ENCODE measurements at regions not wholly inside any gene's neighbourhood (a gene's known extent, or its start where the extent isn't known, plus 50 kb on each side); places are given as distances from the start of the nearest gene placed in this dataset.

DNA sequence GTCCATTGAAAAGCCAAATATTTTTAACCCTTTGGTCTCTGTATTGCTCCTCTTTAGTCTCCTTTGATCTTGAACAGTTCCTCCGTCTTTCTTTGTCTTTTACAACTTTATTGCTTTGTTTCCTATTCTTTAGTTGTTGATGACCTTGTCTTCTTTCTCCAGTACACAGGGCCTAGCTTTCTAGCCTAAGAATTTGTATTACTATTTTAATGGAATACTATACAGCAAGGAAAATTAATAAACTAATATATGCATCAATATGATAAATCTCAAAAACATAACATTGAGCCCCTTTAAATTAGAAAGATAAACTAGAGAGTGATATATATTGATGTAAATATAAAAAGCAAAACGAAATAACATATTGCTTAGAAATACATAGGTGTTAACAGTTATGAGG is 88.7 kb downstream of the NR1D2 start:
- no peak overlapping the region for H3K27ac ChIP-seq
- no peak for DNase-seq (ENCODE audit: low spot score in 2 of 2)
- no peaks in the 10 kb centered on the region for H3K27me3 ChIP-seq
- WGBS = 98% methylated on average over 2 of the region's 2 CpGs
- no peaks in the 10 kb centered on the region for H3K4me1 ChIP-seq
- TF ChIP-seq POLR2A (IDR thresholded peaks at IDR 0.05) = no peak
- TF ChIP-seq, protein P1, sequence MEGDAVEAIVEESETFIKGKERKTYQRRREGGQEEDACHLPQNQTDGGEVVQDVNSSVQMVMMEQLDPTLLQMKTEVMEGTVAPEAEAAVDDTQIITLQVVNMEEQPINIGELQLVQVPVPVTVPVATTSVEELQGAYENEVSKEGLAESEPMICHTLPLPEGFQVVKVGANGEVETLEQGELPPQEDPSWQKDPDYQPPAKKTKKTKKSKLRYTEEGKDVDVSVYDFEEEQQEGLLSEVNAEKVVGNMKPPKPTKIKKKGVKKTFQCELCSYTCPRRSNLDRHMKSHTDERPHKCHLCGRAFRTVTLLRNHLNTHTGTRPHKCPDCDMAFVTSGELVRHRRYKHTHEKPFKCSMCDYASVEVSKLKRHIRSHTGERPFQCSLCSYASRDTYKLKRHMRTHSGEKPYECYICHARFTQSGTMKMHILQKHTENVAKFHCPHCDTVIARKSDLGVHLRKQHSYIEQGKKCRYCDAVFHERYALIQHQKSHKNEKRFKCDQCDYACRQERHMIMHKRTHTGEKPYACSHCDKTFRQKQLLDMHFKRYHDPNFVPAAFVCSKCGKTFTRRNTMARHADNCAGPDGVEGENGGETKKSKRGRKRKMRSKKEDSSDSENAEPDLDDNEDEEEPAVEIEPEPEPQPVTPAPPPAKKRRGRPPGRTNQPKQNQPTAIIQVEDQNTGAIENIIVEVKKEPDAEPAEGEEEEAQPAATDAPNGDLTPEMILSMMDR (IDR thresholded peaks at IDR 0.05) = no peak
- H3K9me3 ChIP-seq = no peaks in the 10 kb centered on the region
- no peaks in the 10 kb centered on the region for H3K36me3 ChIP-seq
- no peak overlapping the region for H3K4me3 ChIP-seq

DNA sequence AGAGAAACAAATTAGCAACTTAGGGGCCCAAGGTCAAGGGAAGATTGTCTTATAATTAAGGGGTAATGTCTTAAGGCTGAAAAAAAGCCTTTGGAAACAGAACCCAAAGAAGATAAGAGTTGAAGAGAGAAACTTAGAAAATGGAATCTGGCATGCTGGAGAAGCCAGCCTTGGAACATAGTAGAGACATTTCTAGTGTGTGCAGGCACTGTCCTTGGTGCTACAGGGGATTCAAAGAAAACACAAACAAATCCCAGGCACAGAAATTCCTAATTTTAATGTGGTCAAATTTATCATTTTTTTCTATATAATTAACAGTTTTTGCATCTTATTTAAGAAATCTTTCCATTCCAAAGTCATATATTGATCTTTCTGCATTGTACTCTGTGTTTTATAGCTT is 89.4 kb downstream of the NR1D2 start:
- no peak for TF ChIP-seq POLR2AphosphoS5 (IDR thresholded peaks at IDR 0.05)
- no peak for TF ChIP-seq EP300 (IDR thresholded peaks at IDR 0.05)
- Histone ChIP-seq H3K4me1 (no peaks in the 10 kb centered on the region), H3K4me3 (no peak overlapping the region), H3K27ac (no peak overlapping the region), H3K9me3 (no peaks in the 10 kb centered on the region), H3K36me3 (no peaks in the 10 kb centered on the region), H3K27me3 (no peaks in the 10 kb centered on the region)
- no peak for DNase-seq (ENCODE audit: low spot score in 2 of 2)

DNA sequence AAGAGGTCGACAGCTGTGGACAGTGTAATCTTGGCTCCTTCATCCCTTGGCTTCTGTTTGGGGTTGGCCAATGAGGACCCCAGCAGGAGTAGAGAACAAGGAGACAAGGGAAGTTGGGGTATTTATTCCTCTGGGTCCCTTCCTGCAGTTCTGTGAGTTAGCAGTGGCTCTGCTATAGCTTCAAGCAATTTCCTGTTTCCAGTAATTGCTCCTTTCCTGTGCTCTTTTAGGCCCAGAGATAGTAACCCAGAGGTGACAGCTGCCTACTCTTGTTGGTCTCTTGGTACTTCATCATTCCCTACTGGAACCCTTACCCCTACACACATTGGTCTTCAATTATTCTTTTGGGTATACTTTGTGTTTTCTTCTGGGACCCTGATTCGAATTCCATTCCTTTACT is 92.9 kb downstream of the NR1D2 start:
- Histone ChIP-seq H3K4me1 (peaks cover 14% of the 10 kb centered on the region), H3K9me3 (no peaks in the 10 kb centered on the region), H3K36me3 (no peaks in the 10 kb centered on the region), H3K4me3 (no peak overlapping the region), H3K27me3 (no peaks in the 10 kb centered on the region), H3K27ac (no peak overlapping the region)
- DNase-seq (ENCODE audit: low spot score in 2 of 2) = no peak
- no peak for TF ChIP-seq POLR2A (IDR thresholded peaks at IDR 0.05)
- TF ChIP-seq EP300 (IDR thresholded peaks at IDR 0.05) = no peak
- TF ChIP-seq, protein P1 (IDR thresholded peaks at IDR 0.05) = no peak
- no peak for TF ChIP-seq POLR2AphosphoS5 (IDR thresholded peaks at IDR 0.05)
- 94% methylated on average over 2 of the region's 2 CpGs for WGBS

DNA sequence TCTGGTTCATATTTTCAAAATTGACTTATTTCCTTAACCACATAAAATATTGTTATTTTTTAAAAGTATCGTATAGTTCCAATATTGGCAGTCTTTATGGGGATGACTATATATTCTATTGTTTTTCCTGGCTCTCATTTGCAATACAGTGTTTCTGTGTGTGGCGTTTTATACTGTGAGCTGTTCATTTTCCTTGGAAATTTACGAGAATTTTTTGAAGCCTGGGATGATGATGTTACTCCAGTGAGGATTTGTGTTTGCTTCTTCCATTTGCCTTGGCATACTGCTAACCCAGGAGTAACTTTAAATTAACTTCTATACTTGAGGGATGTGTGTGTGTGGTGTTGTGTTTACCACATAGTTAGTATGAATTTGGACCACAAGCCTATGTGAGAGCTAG is 95.2 kb downstream of the NR1D2 start:
- H3K4me3 ChIP-seq = no peak overlapping the region
- H3K27me3 ChIP-seq = no peaks in the 10 kb centered on the region
- H3K27ac ChIP-seq = no peak overlapping the region
- peaks cover 21% of the 10 kb centered on the region for H3K4me1 ChIP-seq
- H3K36me3 ChIP-seq = no peaks in the 10 kb centered on the region
- DNase-seq (ENCODE audit: low spot score in 2 of 2) = no peak
- WGBS = 91% methylated on average over 3 of the region's 3 CpGs
- no peaks in the 10 kb centered on the region for H3K9me3 ChIP-seq
- TF ChIP-seq POLR2A (IDR thresholded peaks at IDR 0.05) (no peak), EP300 (IDR thresholded peaks at IDR 0.05) (no peak), POLR2AphosphoS5 (IDR thresholded peaks at IDR 0.05) (no peak)
- TF ChIP-seq, protein P1 (IDR thresholded peaks at IDR 0.05) = no peak

DNA sequence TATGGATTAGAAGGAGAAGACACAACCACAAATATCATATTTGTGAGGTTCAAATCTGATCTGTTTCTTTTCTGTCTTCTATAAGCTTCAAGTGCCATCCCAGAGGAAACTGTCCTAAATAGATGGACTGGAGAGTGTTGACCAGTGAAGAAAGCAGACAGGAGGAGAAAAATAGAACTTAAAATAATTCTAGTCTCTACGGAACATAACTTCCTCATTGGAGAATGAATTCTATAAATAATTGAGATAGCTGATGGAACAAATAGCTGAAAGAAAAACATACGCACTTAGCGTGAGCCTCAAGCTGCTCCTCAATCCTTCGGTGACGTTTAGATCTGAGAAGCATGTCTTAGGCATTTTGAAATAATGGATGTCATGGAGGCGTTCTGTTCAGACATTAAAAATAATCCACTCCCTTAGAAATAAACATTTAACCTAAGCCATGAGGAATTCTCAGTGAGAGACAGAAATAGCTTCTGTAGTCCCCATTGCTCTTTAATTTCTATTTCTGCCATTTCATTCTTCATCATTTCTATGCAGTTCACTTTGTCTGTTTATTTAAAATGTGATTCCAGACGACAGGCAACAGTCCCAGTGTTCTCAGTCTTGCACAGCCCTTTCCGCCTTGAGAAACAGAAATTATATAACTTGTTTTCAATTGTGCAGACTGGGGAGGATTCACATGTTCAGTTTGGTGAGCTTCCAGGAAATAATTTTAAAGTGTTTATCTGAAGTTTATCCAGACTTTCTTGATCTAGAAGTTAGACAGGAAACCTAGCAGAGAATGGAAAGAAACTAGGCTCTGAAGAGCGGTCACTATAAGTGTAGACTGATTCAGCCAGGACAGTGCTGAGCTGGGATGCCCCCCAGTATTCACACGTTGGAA is 97.3 kb downstream of the NR1D2 start:
- Histone ChIP-seq H3K4me3 (peak overlapping the region; percentile 11), H3K36me3 (no peaks in the 10 kb centered on the region), H3K9me3 (no peaks in the 10 kb centered on the region), H3K27ac (peak overlapping the region; percentile 75), H3K27me3 (no peaks in the 10 kb centered on the region), H3K4me1 (peaks cover 24% of the 10 kb centered on the region)
- 22% methylated on average over 10 of the region's 10 CpGs for WGBS
- no peak for TF ChIP-seq POLR2A (IDR thresholded peaks at IDR 0.05)
- TF ChIP-seq, protein P1 (IDR thresholded peaks at IDR 0.05) = no peak
- no peak for DNase-seq (ENCODE audit: low spot score in 2 of 2)

DNA sequence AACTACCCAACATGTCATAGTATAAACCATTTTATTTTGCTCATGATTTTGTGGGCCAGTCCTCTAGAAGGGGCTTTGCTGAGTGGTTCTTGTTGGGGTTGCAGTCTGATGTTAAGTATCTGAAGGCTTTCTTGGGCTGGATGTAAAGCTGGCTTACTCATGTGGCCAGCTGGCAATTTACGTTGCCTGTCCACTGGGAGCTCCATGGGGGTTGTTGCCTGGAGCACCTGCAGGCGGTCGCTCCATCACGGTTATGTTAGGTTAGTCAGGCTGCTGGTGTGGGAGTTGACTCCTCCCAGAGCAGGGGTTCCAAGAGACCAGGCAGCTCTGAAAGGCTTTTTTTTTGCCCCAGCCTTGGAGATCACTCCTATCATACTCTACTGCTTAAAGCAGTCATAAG is 98.1 kb downstream of the NR1D2 start:
- H3K27ac ChIP-seq = peak overlapping the region; percentile 75
- DNase-seq (ENCODE audit: low spot score in 2 of 2) = no peak
- no peaks in the 10 kb centered on the region for H3K27me3 ChIP-seq
- H3K36me3 ChIP-seq = no peaks in the 10 kb centered on the region
- 46% methylated on average over 4 of the region's 4 CpGs for WGBS
- peaks cover 32% of the 10 kb centered on the region for H3K4me1 ChIP-seq
- no peak overlapping the region for H3K4me3 ChIP-seq
- TF ChIP-seq POLR2AphosphoS5 (IDR thresholded peaks at IDR 0.05) (no peak), POLR2A (IDR thresholded peaks at IDR 0.05) (no peak), EP300 (IDR thresholded peaks at IDR 0.05) (no peak)
- TF ChIP-seq, protein P1 (IDR thresholded peaks at IDR 0.05) = no peak
- H3K9me3 ChIP-seq = no peaks in the 10 kb centered on the region
